PFSK-1 (cell line): ENCODE measurements at regions not wholly inside any gene's neighbourhood (a gene's known extent, or its start where the extent isn't known, plus 50 kb on each side); places are given as distances from the start of the nearest gene placed in this dataset.

Source experiments
- FOXP2 ChIP-seq: optimal IDR thresholded peaks from 2 replicates; pipeline ENCODE3; 2011; ENCODE audit warnings: borderline replicate concordance, control low read depth, inconsistent platforms; ENCODE audit not compliant: insufficient read depth; ENCODE audit errors: extremely low read length, extremely low read depth
- POLR2AphosphoS5 ChIP-seq: IDR thresholded peaks from 2 replicates; pipeline ENCODE4 v1.6.1; 2012; ENCODE audit warnings: low read depth, mild to moderate bottlenecking, control low read depth, low read length, moderate library complexity
- SIN3A ChIP-seq: IDR thresholded peaks from 2 replicates; pipeline ENCODE4 v1.6.1; 2012; ENCODE audit warnings: mild to moderate bottlenecking, low read length, moderate library complexity, borderline replicate concordance; ENCODE audit not compliant: insufficient read depth
- TAF1 ChIP-seq: IDR thresholded peaks from 2 replicates; pipeline ENCODE4 v1.6.1; 2012; ENCODE audit warnings: low read length, control low read depth, borderline replicate concordance; ENCODE audit not compliant: insufficient read depth
- TF ChIP-seq, protein P1 (sequence below), 2 experiments: IDR thresholded peaks; 2 replicates each; pipeline versions ENCODE4 v1.6.1 to v1.8.0; 2011 to 2012; ENCODE audit warnings: low read depth in 2 of 2, low read length in 2 of 2, control low read depth in 1 of 2, inconsistent platforms in 1 of 2, mild to moderate bottlenecking in 1 of 2, moderate library complexity in 1 of 2; ENCODE audit not compliant: insufficient read depth in 1 of 2

DNA sequence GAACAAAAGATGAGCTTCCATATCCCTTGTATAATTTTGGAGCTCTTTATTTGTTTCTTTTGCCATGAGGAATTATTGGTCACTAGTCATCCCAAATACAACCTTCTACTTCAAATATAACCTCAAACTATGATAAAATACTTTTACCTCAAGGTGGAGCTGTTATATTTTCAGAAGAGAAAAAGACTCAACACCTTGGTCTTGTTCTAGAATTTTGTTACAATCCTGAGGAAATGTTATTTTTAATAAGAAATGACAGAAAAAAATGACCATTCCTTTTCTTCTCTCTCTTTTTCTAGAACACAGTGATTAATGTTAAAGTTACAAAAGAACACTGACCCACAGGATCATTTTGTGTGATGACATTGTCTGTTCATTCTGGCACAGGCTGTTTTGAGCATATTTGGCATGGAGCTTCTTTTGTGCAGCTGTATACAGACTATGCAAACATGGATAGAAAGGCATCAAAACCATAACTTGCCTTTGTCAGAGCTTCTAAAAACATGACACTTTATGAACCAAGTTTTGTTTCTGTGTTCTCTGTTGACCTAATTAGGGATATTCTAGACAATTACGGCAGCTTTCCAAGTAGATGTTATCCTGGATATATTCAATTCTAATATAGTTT is 159.6 kb upstream of the CTSO start:
- no peak for TF ChIP-seq POLR2AphosphoS5

DNA sequence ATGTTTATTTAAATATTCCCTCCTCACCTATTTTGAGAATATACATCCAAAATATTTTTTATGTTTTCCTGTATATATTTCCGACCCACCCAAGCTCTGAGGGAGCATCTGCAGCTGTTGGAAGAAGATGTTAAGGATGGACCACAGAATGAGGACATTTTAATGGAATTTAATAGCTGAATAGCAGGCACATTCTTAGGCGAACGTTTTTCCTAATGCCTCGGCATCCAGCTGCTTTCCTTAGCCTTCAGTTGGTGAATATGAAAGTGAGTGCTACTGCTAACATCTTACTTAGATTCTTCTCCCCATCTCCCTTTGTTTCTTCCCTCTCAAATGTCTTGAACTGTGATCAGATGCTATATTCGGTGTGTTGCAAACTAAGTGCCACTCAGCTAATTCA is 158.0 kb upstream of the CTSO start:
- TF ChIP-seq TAF1: no peak
- TF ChIP-seq POLR2AphosphoS5: no peak
- TF ChIP-seq, protein P1, sequence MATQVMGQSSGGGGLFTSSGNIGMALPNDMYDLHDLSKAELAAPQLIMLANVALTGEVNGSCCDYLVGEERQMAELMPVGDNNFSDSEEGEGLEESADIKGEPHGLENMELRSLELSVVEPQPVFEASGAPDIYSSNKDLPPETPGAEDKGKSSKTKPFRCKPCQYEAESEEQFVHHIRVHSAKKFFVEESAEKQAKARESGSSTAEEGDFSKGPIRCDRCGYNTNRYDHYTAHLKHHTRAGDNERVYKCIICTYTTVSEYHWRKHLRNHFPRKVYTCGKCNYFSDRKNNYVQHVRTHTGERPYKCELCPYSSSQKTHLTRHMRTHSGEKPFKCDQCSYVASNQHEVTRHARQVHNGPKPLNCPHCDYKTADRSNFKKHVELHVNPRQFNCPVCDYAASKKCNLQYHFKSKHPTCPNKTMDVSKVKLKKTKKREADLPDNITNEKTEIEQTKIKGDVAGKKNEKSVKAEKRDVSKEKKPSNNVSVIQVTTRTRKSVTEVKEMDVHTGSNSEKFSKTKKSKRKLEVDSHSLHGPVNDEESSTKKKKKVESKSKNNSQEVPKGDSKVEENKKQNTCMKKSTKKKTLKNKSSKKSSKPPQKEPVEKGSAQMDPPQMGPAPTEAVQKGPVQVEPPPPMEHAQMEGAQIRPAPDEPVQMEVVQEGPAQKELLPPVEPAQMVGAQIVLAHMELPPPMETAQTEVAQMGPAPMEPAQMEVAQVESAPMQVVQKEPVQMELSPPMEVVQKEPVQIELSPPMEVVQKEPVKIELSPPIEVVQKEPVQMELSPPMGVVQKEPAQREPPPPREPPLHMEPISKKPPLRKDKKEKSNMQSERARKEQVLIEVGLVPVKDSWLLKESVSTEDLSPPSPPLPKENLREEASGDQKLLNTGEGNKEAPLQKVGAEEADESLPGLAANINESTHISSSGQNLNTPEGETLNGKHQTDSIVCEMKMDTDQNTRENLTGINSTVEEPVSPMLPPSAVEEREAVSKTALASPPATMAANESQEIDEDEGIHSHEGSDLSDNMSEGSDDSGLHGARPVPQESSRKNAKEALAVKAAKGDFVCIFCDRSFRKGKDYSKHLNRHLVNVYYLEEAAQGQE (IDR thresholded peaks at IDR 0.05; ENCODE audit: insufficient read depth in 1 of 2, low read depth in 2 of 2, low read length in 2 of 2): no peak
- no peak for TF ChIP-seq SIN3A
- no peak for TF ChIP-seq FOXP2

DNA sequence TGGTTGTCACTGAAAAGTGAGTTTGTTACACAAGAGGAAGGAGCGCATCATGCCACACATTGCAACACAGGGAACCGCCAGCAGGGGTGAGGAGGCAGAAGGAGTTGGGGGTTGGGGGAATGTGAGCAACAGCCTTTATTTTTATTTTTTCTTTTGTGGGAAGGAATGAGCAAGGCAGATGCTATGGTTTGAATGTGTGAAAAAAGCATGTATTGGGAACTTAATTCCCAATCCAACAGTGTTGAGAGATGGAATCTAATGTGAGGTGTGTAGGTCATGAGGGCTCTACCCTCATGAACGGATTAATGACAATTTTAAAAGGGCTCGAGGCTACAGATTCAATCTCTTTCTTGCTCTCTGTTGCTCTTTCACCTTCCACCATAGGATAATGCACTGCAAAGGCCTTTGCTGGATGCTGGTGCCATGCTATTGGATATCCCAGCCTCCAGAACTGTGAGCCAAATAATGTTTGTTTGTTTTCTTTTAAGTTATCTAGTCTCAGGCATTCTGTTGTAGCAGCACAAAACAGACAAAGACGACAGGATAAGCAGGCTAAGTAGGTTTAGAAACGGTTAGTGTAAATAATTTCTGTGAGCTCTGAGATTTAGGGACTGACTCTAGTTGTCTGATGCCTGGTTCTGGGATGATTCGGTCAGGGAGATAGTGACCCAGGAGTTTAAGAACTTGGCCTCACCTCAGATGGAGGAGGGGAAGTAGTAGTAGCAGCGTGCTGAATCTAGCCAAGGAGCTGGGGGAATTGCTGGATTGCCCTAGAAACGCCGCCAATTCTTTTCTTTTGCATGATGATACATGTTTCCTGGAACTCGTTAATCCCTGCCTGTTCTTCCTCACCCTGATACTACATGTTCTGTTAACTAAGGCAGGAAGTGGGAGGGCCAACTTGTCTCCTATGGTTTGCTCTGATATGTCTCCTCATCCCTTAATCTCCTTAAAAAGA is 156.6 kb upstream of the CTSO start:
- TF ChIP-seq, protein P1 (IDR thresholded peaks at IDR 0.05; ENCODE audit: insufficient read depth in 1 of 2, low read depth in 2 of 2, low read length in 2 of 2): no peak
- TF ChIP-seq FOXP2 (no peak), SIN3A (no peak), POLR2AphosphoS5 (no peak), TAF1 (no peak)

DNA sequence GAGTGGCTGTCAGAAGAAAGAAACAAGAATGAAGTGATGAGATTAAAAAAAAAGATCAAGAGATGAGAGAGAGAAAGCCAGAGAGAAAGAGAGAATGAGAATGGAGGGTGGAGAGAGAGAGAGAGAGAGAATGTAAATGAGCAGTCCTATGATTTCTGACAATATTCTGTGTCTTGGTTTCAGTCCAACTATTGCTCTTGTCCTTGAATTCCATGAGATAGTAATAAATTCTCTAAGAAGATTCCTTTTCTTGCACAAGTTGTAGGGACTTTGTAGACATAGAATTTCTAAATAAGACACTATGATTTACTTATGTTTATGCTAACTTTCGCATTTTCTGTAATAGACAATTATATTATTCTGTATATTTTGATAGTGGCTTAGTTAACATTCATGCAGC is 149.6 kb upstream of the CTSO start:
- TF ChIP-seq, protein P1 (IDR thresholded peaks at IDR 0.05; ENCODE audit: insufficient read depth in 1 of 2, low read depth in 2 of 2, low read length in 2 of 2): no peak
- TF ChIP-seq POLR2AphosphoS5: no peak
- no peak for TF ChIP-seq SIN3A
- TF ChIP-seq FOXP2: no peak
- TF ChIP-seq TAF1: no peak

DNA sequence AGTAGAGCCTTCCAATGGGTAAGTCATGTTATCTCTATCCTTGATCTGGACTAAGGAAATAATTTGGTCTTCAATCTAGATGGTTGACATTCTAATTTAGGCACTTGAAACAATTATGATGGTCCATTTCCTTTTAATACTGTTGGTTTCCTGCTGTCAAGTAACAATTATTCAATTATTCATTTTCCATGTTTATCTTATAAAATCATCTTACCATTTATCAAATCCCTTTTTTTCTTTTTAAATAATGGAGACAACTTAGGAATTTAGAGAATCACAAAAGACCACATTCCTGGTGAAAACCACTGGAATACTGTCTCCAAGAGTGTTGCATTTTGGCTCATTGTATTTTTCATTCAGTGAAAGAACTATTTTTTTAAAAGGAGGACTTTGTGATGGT is 148.7 kb upstream of the CTSO start:
- TF ChIP-seq, protein P1 (IDR thresholded peaks at IDR 0.05; ENCODE audit: insufficient read depth in 1 of 2, low read depth in 2 of 2, low read length in 2 of 2): no peak
- TF ChIP-seq SIN3A: no peak
- no peak for TF ChIP-seq POLR2AphosphoS5
- TF ChIP-seq TAF1: no peak
- no peak for TF ChIP-seq FOXP2
